ENCODE measurements at regions not wholly inside any gene's neighbourhood (a gene's known extent, or its start where the extent isn't known, plus 50 kb on each side); places are given as distances from the start of the nearest gene placed in this dataset.

DNA sequence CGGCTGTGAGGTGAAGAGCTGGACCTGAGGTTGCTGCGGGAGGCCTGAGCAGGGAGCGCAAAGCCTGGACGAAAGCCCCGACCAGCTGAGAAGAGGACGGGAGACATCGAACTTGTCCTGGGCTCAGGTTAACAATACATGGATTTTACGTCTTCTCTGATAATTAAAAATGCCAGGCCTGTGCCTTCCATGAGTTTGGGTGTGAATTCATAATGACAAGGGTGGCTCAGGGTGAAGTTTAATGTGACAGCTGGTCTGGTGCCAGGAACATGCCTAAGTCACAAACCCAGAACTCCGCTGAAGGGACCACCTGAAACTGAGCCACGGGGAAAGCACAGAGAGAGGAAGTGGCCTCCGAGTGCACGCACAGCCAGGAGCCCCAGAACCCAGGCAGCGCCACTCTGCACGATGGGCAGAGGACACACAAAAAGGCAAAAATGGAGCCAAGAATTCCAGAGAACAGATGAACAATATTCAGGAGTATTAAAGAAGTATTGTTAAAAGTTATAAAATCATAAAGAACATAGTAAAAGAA lies 150.1 kb upstream of the RPS6KA2 start:
- H3K36me3 ChIP-seq (ENCODE audit: insufficient read depth, low read length) = no peaks in the 10 kb centered on the region
- no peaks in the 10 kb centered on the region for H3F3A ChIP-seq (ENCODE audit: low read depth)
- no peak overlapping the region for H3K9ac ChIP-seq (ENCODE audit: low read depth, low read length, poor library complexity, severe bottlenecking)
- no peaks in the 10 kb centered on the region for H3K4me1 ChIP-seq (ENCODE audit: insufficient read depth, low read length, poor library complexity, severe bottlenecking)
- H3K79me2 ChIP-seq (ENCODE audit: insufficient read depth, low read length) = no peaks in the 10 kb centered on the region
- no peaks in the 10 kb centered on the region for H3K27me3 ChIP-seq (ENCODE audit: insufficient read depth, low read length, poor library complexity, severe bottlenecking)
- no peak overlapping the region for H3K4me2 ChIP-seq (ENCODE audit: low read depth, low read length, poor library complexity, severe bottlenecking)
- H2AFZ ChIP-seq (ENCODE audit: low read length) = no peak overlapping the region
- no peaks in the 10 kb centered on the region for H4K20me1 ChIP-seq (ENCODE audit: insufficient read depth, low read length, poor library complexity, severe bottlenecking)
- H3K9me2 ChIP-seq (replicated peaks; ENCODE audit: low read depth, low read length) = no peaks in the 10 kb centered on the region
- no peak overlapping the region for H3K4me3 ChIP-seq (ENCODE audit: low read length, poor library complexity, severe bottlenecking)
- H3K9me3 ChIP-seq (ENCODE audit: insufficient read depth, low read depth, low read length) = no peaks in the 10 kb centered on the region
- no peak for TF ChIP-seq EZH2phosphoT487 (IDR thresholded peaks at IDR 0.05; ENCODE audit: borderline replicate concordance)
- TF ChIP-seq, protein P1, sequence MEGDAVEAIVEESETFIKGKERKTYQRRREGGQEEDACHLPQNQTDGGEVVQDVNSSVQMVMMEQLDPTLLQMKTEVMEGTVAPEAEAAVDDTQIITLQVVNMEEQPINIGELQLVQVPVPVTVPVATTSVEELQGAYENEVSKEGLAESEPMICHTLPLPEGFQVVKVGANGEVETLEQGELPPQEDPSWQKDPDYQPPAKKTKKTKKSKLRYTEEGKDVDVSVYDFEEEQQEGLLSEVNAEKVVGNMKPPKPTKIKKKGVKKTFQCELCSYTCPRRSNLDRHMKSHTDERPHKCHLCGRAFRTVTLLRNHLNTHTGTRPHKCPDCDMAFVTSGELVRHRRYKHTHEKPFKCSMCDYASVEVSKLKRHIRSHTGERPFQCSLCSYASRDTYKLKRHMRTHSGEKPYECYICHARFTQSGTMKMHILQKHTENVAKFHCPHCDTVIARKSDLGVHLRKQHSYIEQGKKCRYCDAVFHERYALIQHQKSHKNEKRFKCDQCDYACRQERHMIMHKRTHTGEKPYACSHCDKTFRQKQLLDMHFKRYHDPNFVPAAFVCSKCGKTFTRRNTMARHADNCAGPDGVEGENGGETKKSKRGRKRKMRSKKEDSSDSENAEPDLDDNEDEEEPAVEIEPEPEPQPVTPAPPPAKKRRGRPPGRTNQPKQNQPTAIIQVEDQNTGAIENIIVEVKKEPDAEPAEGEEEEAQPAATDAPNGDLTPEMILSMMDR (conservative IDR thresholded peaks at IDR 0.05; ENCODE audit: low read length) = no peak

DNA sequence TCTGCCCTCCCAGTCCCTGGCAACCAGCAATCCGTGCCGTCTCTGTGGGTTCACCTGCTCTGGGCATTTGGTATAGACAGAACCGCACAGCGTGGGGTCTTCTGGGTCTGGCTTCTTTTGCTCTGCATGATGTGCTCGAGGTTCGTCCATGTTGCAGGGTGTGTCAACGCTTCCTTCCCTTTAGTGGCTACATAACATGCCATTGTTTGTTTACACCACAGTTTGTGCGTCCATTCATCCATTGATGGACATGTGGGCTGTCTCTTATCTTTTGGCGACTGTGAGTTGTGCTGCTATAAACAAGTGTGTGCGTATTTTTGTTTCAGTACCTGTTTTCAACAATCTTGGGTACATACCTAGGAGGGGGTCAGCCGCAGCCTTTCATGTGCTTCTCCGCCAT lies 149.5 kb upstream of the RPS6KA2 start:
- H3K4me2 ChIP-seq (ENCODE audit: low read depth, low read length, poor library complexity, severe bottlenecking) = no peak overlapping the region

DNA sequence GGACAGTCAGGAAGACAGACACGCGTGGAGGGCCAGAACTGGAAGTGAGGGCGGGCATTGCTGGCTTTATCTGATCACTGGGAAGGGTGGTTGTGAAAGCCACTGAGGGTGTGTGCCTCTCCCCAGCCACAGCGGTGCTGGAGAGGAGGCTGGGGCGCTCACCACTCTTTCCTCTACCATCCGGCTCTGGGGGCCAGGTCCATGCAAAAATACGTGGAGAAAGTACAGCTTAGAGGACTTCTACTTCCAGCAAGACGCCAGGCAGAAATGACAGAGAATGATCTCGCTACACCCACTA lies 148.8 kb upstream of the RPS6KA2 start:
- no peaks in the 10 kb centered on the region for H3K27me3 ChIP-seq (ENCODE audit: insufficient read depth, low read length, poor library complexity, severe bottlenecking)

More for the DNA sequence above, 149.5 kb upstream of the RPS6KA2 start:
- H4K20me1 ChIP-seq (ENCODE audit: insufficient read depth, low read length, poor library complexity, severe bottlenecking) = no peaks in the 10 kb centered on the region
- H3K4me1 ChIP-seq (ENCODE audit: insufficient read depth, low read length, poor library complexity, severe bottlenecking) = no peaks in the 10 kb centered on the region
- no peaks in the 10 kb centered on the region for H3F3A ChIP-seq (ENCODE audit: low read depth)
- no peaks in the 10 kb centered on the region for H3K36me3 ChIP-seq (ENCODE audit: insufficient read depth, low read length)
- no peak overlapping the region for H3K4me3 ChIP-seq (ENCODE audit: low read length, poor library complexity, severe bottlenecking)
- no peaks in the 10 kb centered on the region for H3K9me2 ChIP-seq (replicated peaks; ENCODE audit: low read depth, low read length)
- TF ChIP-seq, protein P1 (conservative IDR thresholded peaks at IDR 0.05; ENCODE audit: low read length) = no peak
- TF ChIP-seq EZH2phosphoT487 (IDR thresholded peaks at IDR 0.05; ENCODE audit: borderline replicate concordance) = no peak
- no peaks in the 10 kb centered on the region for H3K27me3 ChIP-seq (ENCODE audit: insufficient read depth, low read length, poor library complexity, severe bottlenecking)
- no peak overlapping the region for H2AFZ ChIP-seq (ENCODE audit: low read length)
- H3K9me3 ChIP-seq (ENCODE audit: insufficient read depth, low read depth, low read length) = no peaks in the 10 kb centered on the region
- H3K79me2 ChIP-seq (ENCODE audit: insufficient read depth, low read length) = no peaks in the 10 kb centered on the region
- no peak overlapping the region for H3K9ac ChIP-seq (ENCODE audit: low read depth, low read length, poor library complexity, severe bottlenecking)

More for the DNA sequence above, 148.8 kb upstream of the RPS6KA2 start:
- Histone ChIP-seq H3F3A (ENCODE audit: low read depth) (no peaks in the 10 kb centered on the region), H3K79me2 (ENCODE audit: insufficient read depth, low read length) (no peaks in the 10 kb centered on the region), H4K20me1 (ENCODE audit: insufficient read depth, low read length, poor library complexity, severe bottlenecking) (no peaks in the 10 kb centered on the region), H3K9me2 (replicated peaks; ENCODE audit: low read depth, low read length) (no peaks in the 10 kb centered on the region), H3K9ac (ENCODE audit: low read depth, low read length, poor library complexity, severe bottlenecking) (no peak overlapping the region), H3K4me1 (ENCODE audit: insufficient read depth, low read length, poor library complexity, severe bottlenecking) (peaks cover 5% of the 10 kb centered on the region), H3K36me3 (ENCODE audit: insufficient read depth, low read length) (no peaks in the 10 kb centered on the region), H3K4me3 (ENCODE audit: low read length, poor library complexity, severe bottlenecking) (no peak overlapping the region), H3K4me2 (ENCODE audit: low read depth, low read length, poor library complexity, severe bottlenecking) (no peak overlapping the region), H3K9me3 (ENCODE audit: insufficient read depth, low read depth, low read length) (no peaks in the 10 kb centered on the region), H2AFZ (ENCODE audit: low read length) (no peak overlapping the region)
- TF ChIP-seq, protein P1 (conservative IDR thresholded peaks at IDR 0.05; ENCODE audit: low read length) = no peak
- TF ChIP-seq EZH2phosphoT487 (IDR thresholded peaks at IDR 0.05; ENCODE audit: borderline replicate concordance) = no peak

Measured in Loucy (cell line).